Progenitor cell of endocrine pancreas (in vitro differentiated cells): ENCODE measurements at regions not wholly inside any gene's neighbourhood (a gene's known extent, or its start where the extent isn't known, plus 50 kb on each side); places are given as distances from the start of the nearest gene placed in this dataset.

Experiments used
- DNase-seq: peaks from one replicate; pipeline ENCODE4 v3.0.0; 2021; ENCODE audit warnings: low spot score; ENCODE audit not compliant: unreplicated experiment
- H3K27ac Mint-ChIP-seq: 2 replicates; pipeline ENCODE4 v1.8.0; 2021; ENCODE audit warnings: mild to moderate bottlenecking, moderate library complexity, mixed read lengths
- H3K27me3 Mint-ChIP-seq: 2 replicates; pipeline ENCODE4 v1.8.0; 2021; ENCODE audit warnings: mixed read lengths
- H3K36me3 Mint-ChIP-seq: 2 replicates; pipeline ENCODE4 v1.8.0; 2022; ENCODE audit warnings: mixed read lengths; ENCODE audit not compliant: insufficient read depth
- H3K4me1 Mint-ChIP-seq: 2 replicates; pipeline ENCODE4 v1.8.0; 2021; ENCODE audit warnings: low read depth, mixed read lengths
- H3K4me3 Mint-ChIP-seq: 2 replicates; pipeline ENCODE4 v1.8.0; 2021; ENCODE audit warnings: low read depth, mild to moderate bottlenecking, moderate library complexity, mixed read lengths
- H3K9me3 Mint-ChIP-seq: 2 replicates; pipeline ENCODE4 v1.8.0; 2021; ENCODE audit warnings: low read depth, mixed read lengths
- CTCF ChIP-seq: fragments of 200-600 bp; sonication (generic); IDR thresholded peaks from one replicate; pipeline ENCODE4 v1.5.0; 2021; ENCODE audit warnings: antibody characterized with exemption, mild to moderate bottlenecking; ENCODE audit not compliant: unreplicated experiment

- H3K27ac Mint-ChIP-seq = no peak overlapping the region
- no peaks in the 10 kb centered on the region for H3K27me3 Mint-ChIP-seq
- H3K4me1 Mint-ChIP-seq = peaks cover 2% of the 10 kb centered on the region
- no peaks in the 10 kb centered on the region for H3K36me3 Mint-ChIP-seq
- no peak overlapping the region for H3K4me3 Mint-ChIP-seq
- DNase-seq = no peak
- H3K9me3 Mint-ChIP-seq = no peaks in the 10 kb centered on the region
- no peak for TF ChIP-seq CTCF
These were observed 1291.0 kb upstream of the SLC10A2 start for GRCh38 chr13:104357174-104357573.

GRCh38 chr13:104355041-104355670 lies 1288.9 kb upstream of the SLC10A2 start:
- peaks cover 2% of the 10 kb centered on the region for H3K4me1 Mint-ChIP-seq
- peaks cover 7% of the 10 kb centered on the region for H3K9me3 Mint-ChIP-seq
- no peak for DNase-seq
- H3K36me3 Mint-ChIP-seq = no peaks in the 10 kb centered on the region
- no peak overlapping the region for H3K4me3 Mint-ChIP-seq
- TF ChIP-seq CTCF = no peak
- H3K27ac Mint-ChIP-seq = no peak overlapping the region
- no peaks in the 10 kb centered on the region for H3K27me3 Mint-ChIP-seq

- DNase-seq = no peak
- TF ChIP-seq CTCF = no peak
- no peaks in the 10 kb centered on the region for H3K27me3 Mint-ChIP-seq
- no peaks in the 10 kb centered on the region for H3K4me1 Mint-ChIP-seq
- peaks cover 8% of the 10 kb centered on the region for H3K9me3 Mint-ChIP-seq
- no peak overlapping the region for H3K4me3 Mint-ChIP-seq
- no peaks in the 10 kb centered on the region for H3K36me3 Mint-ChIP-seq
- no peak overlapping the region for H3K27ac Mint-ChIP-seq
These were observed 1261.0 kb upstream of the SLC10A2 start for GRCh38 chr13:104327211-104327610.

GRCh38 chr13:104326523-104326922 lies 1260.3 kb upstream of the SLC10A2 start:
- H3K4me1 Mint-ChIP-seq = no peaks in the 10 kb centered on the region
- peaks cover 6% of the 10 kb centered on the region for H3K9me3 Mint-ChIP-seq
- no peaks in the 10 kb centered on the region for H3K27me3 Mint-ChIP-seq
- H3K27ac Mint-ChIP-seq = no peak overlapping the region
- TF ChIP-seq CTCF = no peak
- no peak for DNase-seq
- H3K36me3 Mint-ChIP-seq = no peaks in the 10 kb centered on the region
- H3K4me3 Mint-ChIP-seq = no peak overlapping the region

GRCh38 chr13:104321756-104322155 lies 1255.5 kb upstream of the SLC10A2 start:
- TF ChIP-seq CTCF = no peak
- Mint-ChIP-seq H3K36me3 (no peaks in the 10 kb centered on the region), H3K4me3 (no peak overlapping the region)

More at GRCh38 chr13:104321756-104322155, 1255.5 kb upstream of the SLC10A2 start:
- Mint-ChIP-seq H3K4me1 (no peaks in the 10 kb centered on the region), H3K9me3 (peaks cover 4% of the 10 kb centered on the region), H3K27me3 (no peaks in the 10 kb centered on the region), H3K27ac (no peak overlapping the region)
- DNase-seq = no peak
